ENCODE measurements at regions not wholly inside any gene's neighbourhood (a gene's known extent, or its start where the extent isn't known, plus 50 kb on each side); places are given as distances from the start of the nearest gene placed in this dataset.
A peak's percentile ranks its signal among the peaks of the same experiment; 100 is the strongest.

GRCh38 chr14:22397221-22397737 is 191.7 kb downstream of the DAD1 start:
- no peak for TF ChIP-seq CTCF (IDR thresholded peaks at IDR 0.05; ENCODE audit: control insufficient read depth, insufficient read depth, low read depth, low read length, missing control alignments)
- DNase-seq (ENCODE audit: low read depth), result no peak
- H3K4me3 ChIP-seq (ENCODE audit: control insufficient read depth, low read depth, low read length), result no peak overlapping the region

- TF ChIP-seq CTCF (IDR thresholded peaks at IDR 0.05; ENCODE audit: control insufficient read depth, insufficient read depth, low read depth, low read length, missing control alignments), result no peak
- H3K4me3 ChIP-seq (ENCODE audit: control insufficient read depth, low read depth, low read length), result no peak overlapping the region
- DNase-seq (ENCODE audit: low read depth), result no peak
Measured at GRCh38 chr14:22395803-22396202, 193.2 kb downstream of the DAD1 start.

- no peak for DNase-seq (ENCODE audit: low read depth)
- TF ChIP-seq CTCF (IDR thresholded peaks at IDR 0.05; ENCODE audit: control insufficient read depth, insufficient read depth, low read depth, low read length, missing control alignments), result no peak
Measured at GRCh38 chr14:22394616-22395015, 194.4 kb downstream of the DAD1 start.

GRCh38 chr14:22393796-22394195 is 195.2 kb downstream of the DAD1 start:
- no peak for TF ChIP-seq CTCF (IDR thresholded peaks at IDR 0.05; ENCODE audit: control insufficient read depth, insufficient read depth, low read depth, low read length, missing control alignments)
- DNase-seq (ENCODE audit: low read depth), result no peak
- no peak overlapping the region for H3K4me3 ChIP-seq (ENCODE audit: control insufficient read depth, low read depth, low read length)

More at GRCh38 chr14:22394616-22395015, 194.4 kb downstream of the DAD1 start:
- H3K4me3 ChIP-seq (ENCODE audit: control insufficient read depth, low read depth, low read length), result no peak overlapping the region

- no peak overlapping the region for H3K4me3 ChIP-seq (ENCODE audit: control insufficient read depth, low read depth, low read length)
- no peak for DNase-seq (ENCODE audit: low read depth)
- peak; percentile 72 for TF ChIP-seq CTCF (IDR thresholded peaks at IDR 0.05; ENCODE audit: control insufficient read depth, insufficient read depth, low read depth, low read length, missing control alignments)
Measured at GRCh38 chr14:22391908-22392565, 197.0 kb downstream of the DAD1 start.

GRCh38 chr14:22390824-22391461 is 198.1 kb downstream of the DAD1 start:
- no peak overlapping the region for H3K4me3 ChIP-seq (ENCODE audit: control insufficient read depth, low read depth, low read length)
- no peak for TF ChIP-seq CTCF (IDR thresholded peaks at IDR 0.05; ENCODE audit: control insufficient read depth, insufficient read depth, low read depth, low read length, missing control alignments)
- no peak for DNase-seq (ENCODE audit: low read depth)

All from AG09309 (cell line).